H9 (cell line): ENCODE measurements at regions not wholly inside any gene's neighbourhood (a gene's known extent, or its start where the extent isn't known, plus 50 kb on each side); places are given as distances from the start of the nearest gene placed in this dataset.

Experiments
- DNase-seq: peaks from one replicate; pipeline ENCODE4 v3.0.0-alpha.2; 2017
- H2AFZ ChIP-seq: one replicate; pipeline ENCODE4 v1.6.1; 2013; ENCODE audit warnings: mild to moderate bottlenecking, low read length, control low read depth, moderate library complexity
- H2AK5ac ChIP-seq: 2 replicates; pipeline ENCODE4 v1.6.1; 2013; ENCODE audit warnings: low read length, control low read depth, mixed read lengths; ENCODE audit not compliant: insufficient read length
- H2BK120ac ChIP-seq: one replicate; pipeline ENCODE4 v1.6.1; 2013; ENCODE audit warnings: low read depth, mild to moderate bottlenecking, low read length, control low read depth, inconsistent platforms; ENCODE audit not compliant: poor library complexity, severe bottlenecking
- H2BK12ac ChIP-seq: 2 replicates; pipeline ENCODE4 v1.6.1; 2013; ENCODE audit warnings: low read length, control low read depth, mixed read lengths, low read depth; ENCODE audit not compliant: insufficient read length
- H2BK15ac ChIP-seq: 2 replicates; pipeline ENCODE4 v1.6.1; 2013; ENCODE audit warnings: low read depth, low read length, control low read depth
- H2BK20ac ChIP-seq: one replicate; pipeline ENCODE4 v1.6.1; 2013; ENCODE audit warnings: low read depth, mild to moderate bottlenecking, low read length, control low read depth, inconsistent platforms; ENCODE audit not compliant: poor library complexity, severe bottlenecking
- H2BK5ac ChIP-seq: 2 replicates; pipeline ENCODE4 v1.6.1; 2013; ENCODE audit warnings: low read length, control low read depth, mixed read lengths; ENCODE audit not compliant: insufficient read length
- H3K14ac ChIP-seq: 2 replicates; pipeline ENCODE4 v1.6.1; 2013; ENCODE audit warnings: low read length, control low read depth; ENCODE audit not compliant: insufficient read depth
- H3K18ac ChIP-seq: 2 replicates; pipeline ENCODE4 v1.6.1; 2013; ENCODE audit warnings: low read depth, mild to moderate bottlenecking, mixed read lengths, low read length, control low read depth; ENCODE audit not compliant: insufficient read length
- H3K23ac ChIP-seq: 2 replicates; pipeline ENCODE4 v1.6.1; 2013; ENCODE audit warnings: low read length, control low read depth, mixed read lengths, low read depth; ENCODE audit not compliant: insufficient read length
- H3K23me2 ChIP-seq: 2 replicates; pipeline ENCODE4 v1.6.1; 2013; ENCODE audit warnings: low read depth, mild to moderate bottlenecking, mixed read lengths, low read length, control low read depth; ENCODE audit not compliant: insufficient read length, poor library complexity, severe bottlenecking
- H3K27ac ChIP-seq: 2 replicates; pipeline ENCODE4 v1.5.1; 2013; ENCODE audit warnings: low read length, control low read depth, mixed read lengths, low read depth; ENCODE audit not compliant: insufficient read length
- H3K27me3 ChIP-seq: 2 replicates; pipeline ENCODE4 v1.6.1; 2013; ENCODE audit warnings: low read length, control low read depth, inconsistent platforms; ENCODE audit not compliant: insufficient read depth
- H3K4ac ChIP-seq: 2 replicates; pipeline ENCODE4 v1.6.1; 2013; ENCODE audit warnings: low read depth, mild to moderate bottlenecking, control low read depth, inconsistent platforms, low read length, moderate library complexity
- H3K4me1 ChIP-seq: 2 replicates; pipeline ENCODE4 v1.6.1; 2013; ENCODE audit warnings: low read length, control low read depth, inconsistent platforms; ENCODE audit not compliant: insufficient read depth
- H3K4me2 ChIP-seq: 2 replicates; pipeline ENCODE4 v1.6.1; 2013; ENCODE audit warnings: low read length, control low read depth, mixed read lengths; ENCODE audit not compliant: insufficient read length, insufficient read depth
- H3K56ac ChIP-seq: 2 replicates; pipeline ENCODE4 v1.6.1; 2013; ENCODE audit warnings: low read depth, mild to moderate bottlenecking, mixed read lengths, low read length, control low read depth; ENCODE audit not compliant: insufficient read length
- H3K79me1 ChIP-seq: 2 replicates; pipeline ENCODE4 v1.6.1; 2013; ENCODE audit warnings: low read depth, mild to moderate bottlenecking, moderate library complexity, low read length, control low read depth, inconsistent platforms; ENCODE audit not compliant: insufficient read depth, poor library complexity, severe bottlenecking
- H3K79me2 ChIP-seq: 2 replicates; pipeline ENCODE4 v1.6.1; 2013; ENCODE audit warnings: low read length, control low read depth, inconsistent platforms; ENCODE audit not compliant: insufficient read depth
- H3K9ac ChIP-seq: 2 replicates; pipeline ENCODE4 v1.6.1; 2013; ENCODE audit warnings: low read length, control low read depth, mixed read lengths; ENCODE audit not compliant: insufficient read length; ENCODE audit errors: extremely low read depth
- H3K9me3 ChIP-seq: one replicate; pipeline ENCODE4 v1.6.1; 2013; ENCODE audit warnings: low read depth, low read length, inconsistent platforms; ENCODE audit not compliant: control insufficient read depth
- H3T11ph ChIP-seq: one replicate; pipeline ENCODE4 v1.6.1; 2013; ENCODE audit warnings: mild to moderate bottlenecking, low read length, control low read depth, inconsistent platforms
- H4K20me1 ChIP-seq: one replicate; pipeline ENCODE4 v1.6.1; 2013; ENCODE audit not compliant: control insufficient read depth, insufficient read length, insufficient read depth
- H4K5ac ChIP-seq: 2 replicates; pipeline ENCODE4 v1.6.1; 2013; ENCODE audit warnings: low read depth, mild to moderate bottlenecking, mixed read lengths, low read length, control low read depth; ENCODE audit not compliant: insufficient read length
- H4K8ac ChIP-seq: replicated peaks from 2 replicates; pipeline ENCODE4 v1.6.1; 2013; ENCODE audit warnings: low read length, control low read depth, mixed read lengths, low read depth; ENCODE audit not compliant: insufficient read length
- H4K91ac ChIP-seq: 2 replicates; pipeline ENCODE4 v1.6.1; 2013; ENCODE audit warnings: low read depth, mild to moderate bottlenecking, moderate library complexity, mixed read lengths, low read length, control low read depth; ENCODE audit not compliant: insufficient read length
- H3K27ac Mint-ChIP-seq, 3 experiments: 2 replicates in 2 of 3; 3 replicates in 1 of 3; pipeline ENCODE4 v1.8.0; 2020 to 2021; ENCODE audit warnings: mixed read lengths in 3 of 3, mild to moderate bottlenecking in 1 of 3, moderate library complexity in 1 of 3
- H3K27me3 Mint-ChIP-seq: 2 replicates; pipeline ENCODE4 v1.8.0; 2021; ENCODE audit warnings: low read depth, mild to moderate bottlenecking, moderate library complexity, mixed read lengths
- H3K36me3 Mint-ChIP-seq, 3 experiments: 2 replicates in 2 of 3; 3 replicates in 1 of 3; pipeline ENCODE4 v1.8.0; 2020 to 2021; ENCODE audit warnings: low read depth in 3 of 3, mixed read lengths in 3 of 3; ENCODE audit not compliant: insufficient read depth in 1 of 3
- H3K4me1 Mint-ChIP-seq, 2 experiments: 2 replicates each; pipeline ENCODE4 v1.8.0; 2020; ENCODE audit warnings: mixed read lengths in 2 of 2
- H3K4me3 Mint-ChIP-seq, 2 experiments: 2 replicates in 1 of 2; 3 replicates in 1 of 2; pipeline ENCODE4 v1.8.0; 2020 to 2021; ENCODE audit warnings: mild to moderate bottlenecking in 2 of 2, mixed read lengths in 2 of 2, moderate library complexity in 1 of 2
- H3K9me3 Mint-ChIP-seq, 2 experiments: 2 replicates in 1 of 2; 3 replicates in 1 of 2; pipeline ENCODE4 v1.8.0; 2020; ENCODE audit warnings: mild to moderate bottlenecking in 2 of 2, mixed read lengths in 2 of 2, moderate library complexity in 1 of 2
- WGBS: extraction: QIAGEN DNeasy Blood & Tissue Kit; methylation state at CpG from one replicate; pipeline ENCODE4 v1.1.7; 2013; ENCODE audit warnings: missing lambda C conversion rate, low lambda C conversion rate, mixed read lengths; ENCODE audit not compliant: insufficient read length; ENCODE audit errors: extremely low coverage; 5-methylcytosine and 5-hydroxymethylcytosine counted together
- TF ChIP-seq, protein P1 (sequence below): fragments of 200-600 bp; sonication (generic); conservative IDR thresholded peaks from 3 replicates; pipeline ENCODE4 v1.8.0; 2021; ENCODE audit warnings: antibody characterized with exemption, mild to moderate bottlenecking

DNA sequence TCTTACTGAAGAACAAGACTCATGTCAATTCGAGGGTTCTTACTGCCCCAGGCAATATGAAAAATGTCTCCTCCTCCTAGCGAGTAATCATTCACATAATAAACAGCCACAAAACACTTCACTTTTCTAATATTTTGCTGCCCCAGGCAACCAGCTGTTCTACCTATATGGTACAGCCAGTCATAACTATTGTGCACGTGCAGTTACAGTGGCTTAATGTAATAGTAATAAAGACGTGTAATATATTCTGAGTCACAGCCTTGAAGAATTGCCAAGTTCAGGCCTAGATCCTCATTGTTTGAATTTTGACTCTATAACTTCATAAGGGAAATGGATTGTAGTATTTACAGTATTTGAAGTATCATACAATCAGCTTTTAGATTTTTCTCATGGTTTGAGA is 1250.0 kb upstream of the GBE1 start:
- Histone ChIP-seq H3K79me1 (no peaks in the 10 kb centered on the region), H3K23me2 (no peaks in the 10 kb centered on the region), H2AFZ (no peak overlapping the region), H3K27ac (no peak overlapping the region), H4K91ac (no peak overlapping the region), H4K8ac (no peak overlapping the region), H2BK120ac (no peak overlapping the region), H3K14ac (no peak overlapping the region), H4K5ac (no peak overlapping the region), H3K23ac (no peak overlapping the region), H2BK20ac (no peak overlapping the region), H3T11ph (no peak overlapping the region), H3K4ac (no peak overlapping the region), H3K4me2 (no peak overlapping the region), H3K4me1 (no peaks in the 10 kb centered on the region), H3K79me2 (no peaks in the 10 kb centered on the region), H2BK12ac (no peak overlapping the region), H4K20me1 (no peaks in the 10 kb centered on the region), H2AK5ac (no peak overlapping the region), H3K18ac (no peak overlapping the region), H3K56ac (no peak overlapping the region), H2BK5ac (no peak overlapping the region), H3K9me3 (no peaks in the 10 kb centered on the region), H3K9ac (no peak overlapping the region), H3K27me3 (no peaks in the 10 kb centered on the region), H2BK15ac (no peak overlapping the region)
- no peak for DNase-seq
- Mint-ChIP-seq H3K27me3 (no peaks in the 10 kb centered on the region), H3K4me3 (no peak overlapping the region), H3K36me3 (peaks cover 0 to 2% (median 0%) of the 10 kb centered on the region in 3 experiments; a peak in 1 of 7 replicates), H3K9me3 (no peaks in the 10 kb centered on the region), H3K4me1 (peaks cover 19 to 21% of the 10 kb centered on the region in 2 experiments), H3K27ac (no peak overlapping the region)
- WGBS = no CpG with 5 or more reads among the region's 4 CpGs
- TF ChIP-seq, protein P1, sequence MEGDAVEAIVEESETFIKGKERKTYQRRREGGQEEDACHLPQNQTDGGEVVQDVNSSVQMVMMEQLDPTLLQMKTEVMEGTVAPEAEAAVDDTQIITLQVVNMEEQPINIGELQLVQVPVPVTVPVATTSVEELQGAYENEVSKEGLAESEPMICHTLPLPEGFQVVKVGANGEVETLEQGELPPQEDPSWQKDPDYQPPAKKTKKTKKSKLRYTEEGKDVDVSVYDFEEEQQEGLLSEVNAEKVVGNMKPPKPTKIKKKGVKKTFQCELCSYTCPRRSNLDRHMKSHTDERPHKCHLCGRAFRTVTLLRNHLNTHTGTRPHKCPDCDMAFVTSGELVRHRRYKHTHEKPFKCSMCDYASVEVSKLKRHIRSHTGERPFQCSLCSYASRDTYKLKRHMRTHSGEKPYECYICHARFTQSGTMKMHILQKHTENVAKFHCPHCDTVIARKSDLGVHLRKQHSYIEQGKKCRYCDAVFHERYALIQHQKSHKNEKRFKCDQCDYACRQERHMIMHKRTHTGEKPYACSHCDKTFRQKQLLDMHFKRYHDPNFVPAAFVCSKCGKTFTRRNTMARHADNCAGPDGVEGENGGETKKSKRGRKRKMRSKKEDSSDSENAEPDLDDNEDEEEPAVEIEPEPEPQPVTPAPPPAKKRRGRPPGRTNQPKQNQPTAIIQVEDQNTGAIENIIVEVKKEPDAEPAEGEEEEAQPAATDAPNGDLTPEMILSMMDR = no peak
